ENCODE measurements at regions not wholly inside any gene's neighbourhood (a gene's known extent, or its start where the extent isn't known, plus 50 kb on each side); places are given as distances from the start of the nearest gene placed in this dataset.
"Not testable (repeated sequence)": the region's sequence is repeated elsewhere in the genome, so short reads cannot be mapped to it uniquely, and the experiment has no call there.

- H3K4me3 Mint-ChIP-seq (ENCODE audit: unreplicated experiment): no peak overlapping the region
- TF ChIP-seq CTCF (IDR thresholded peaks at IDR 0.05; ENCODE audit: unreplicated experiment): no peak
- no peaks in the 10 kb centered on the region for H3K9me3 Mint-ChIP-seq (ENCODE audit: unreplicated experiment)
- no peaks in the 10 kb centered on the region for H3K27me3 Mint-ChIP-seq (ENCODE audit: unreplicated experiment)
- H3K36me3 Mint-ChIP-seq (ENCODE audit: low read depth, unreplicated experiment): no peaks in the 10 kb centered on the region
- DNase-seq (ENCODE audit: low spot score): no peak
- peaks cover 7% of the 10 kb centered on the region for H3K4me1 Mint-ChIP-seq (ENCODE audit: unreplicated experiment)
- no peak overlapping the region for H3K27ac Mint-ChIP-seq (ENCODE audit: unreplicated experiment)
These were observed 281.5 kb downstream of the USP46 start for GRCh38 chr4:52377563-52377962.

GRCh38 chr4:52407545-52407944 is 251.6 kb downstream of the USP46 start:
- Mint-ChIP-seq H3K27me3 (ENCODE audit: unreplicated experiment) (peaks cover 6% of the 10 kb centered on the region), H3K4me3 (ENCODE audit: unreplicated experiment) (no peak overlapping the region), H3K27ac (ENCODE audit: unreplicated experiment) (peak overlapping the region; percentile 44), H3K4me1 (ENCODE audit: unreplicated experiment) (peaks cover 15% of the 10 kb centered on the region), H3K9me3 (ENCODE audit: unreplicated experiment) (peaks cover 18% of the 10 kb centered on the region), H3K36me3 (ENCODE audit: low read depth, unreplicated experiment) (peaks cover 24% of the 10 kb centered on the region)
- no peak for TF ChIP-seq CTCF (IDR thresholded peaks at IDR 0.05; ENCODE audit: unreplicated experiment)
- DNase-seq (ENCODE audit: low spot score): no peak

GRCh38 chr4:52408032-52408431 is 251.1 kb downstream of the USP46 start:
- H3K36me3 Mint-ChIP-seq (ENCODE audit: low read depth, unreplicated experiment): peaks cover 24% of the 10 kb centered on the region
- peak overlapping the region; percentile 44 for H3K27ac Mint-ChIP-seq (ENCODE audit: unreplicated experiment)
- DNase-seq (ENCODE audit: low spot score): no peak
- peaks cover 15% of the 10 kb centered on the region for H3K4me1 Mint-ChIP-seq (ENCODE audit: unreplicated experiment)
- TF ChIP-seq CTCF (IDR thresholded peaks at IDR 0.05; ENCODE audit: unreplicated experiment): no peak
- H3K9me3 Mint-ChIP-seq (ENCODE audit: unreplicated experiment): peaks cover 18% of the 10 kb centered on the region
- H3K4me3 Mint-ChIP-seq (ENCODE audit: unreplicated experiment): no peak overlapping the region
- peaks cover 6% of the 10 kb centered on the region for H3K27me3 Mint-ChIP-seq (ENCODE audit: unreplicated experiment)

- Mint-ChIP-seq H3K36me3 (ENCODE audit: low read depth, unreplicated experiment) (peaks cover 24% of the 10 kb centered on the region), H3K27me3 (ENCODE audit: unreplicated experiment) (peaks cover 6% of the 10 kb centered on the region), H3K4me1 (ENCODE audit: unreplicated experiment) (peaks cover 15% of the 10 kb centered on the region), H3K27ac (ENCODE audit: unreplicated experiment) (no peak overlapping the region), H3K4me3 (ENCODE audit: unreplicated experiment) (peak overlapping the region; percentile 73), H3K9me3 (ENCODE audit: unreplicated experiment) (peaks cover 18% of the 10 kb centered on the region)
- DNase-seq (ENCODE audit: low spot score): no peak
- TF ChIP-seq CTCF (IDR thresholded peaks at IDR 0.05; ENCODE audit: unreplicated experiment): no peak
These were observed 250.6 kb downstream of the USP46 start for GRCh38 chr4:52408471-52408870.

GRCh38 chr4:52409766-52410165 is 249.3 kb downstream of the USP46 start:
- not testable (repeated sequence) for H3K4me3 Mint-ChIP-seq (ENCODE audit: unreplicated experiment); H3K27ac Mint-ChIP-seq (ENCODE audit: unreplicated experiment); H3K27me3 Mint-ChIP-seq (ENCODE audit: unreplicated experiment); DNase-seq (ENCODE audit: low spot score)
- Mint-ChIP-seq H3K4me1 (ENCODE audit: unreplicated experiment) (peaks cover 15% of the 10 kb centered on the region), H3K9me3 (ENCODE audit: unreplicated experiment) (peaks cover 18% of the 10 kb centered on the region), H3K36me3 (ENCODE audit: low read depth, unreplicated experiment) (peaks cover 24% of the 10 kb centered on the region)

- no peak for DNase-seq (ENCODE audit: low spot score)
- TF ChIP-seq CTCF (IDR thresholded peaks at IDR 0.05; ENCODE audit: unreplicated experiment): no peak
- peaks cover 18% of the 10 kb centered on the region for H3K9me3 Mint-ChIP-seq (ENCODE audit: unreplicated experiment)
These were observed 248.1 kb downstream of the USP46 start for GRCh38 chr4:52410971-52411370.

More at GRCh38 chr4:52410971-52411370, 248.1 kb downstream of the USP46 start:
- Mint-ChIP-seq H3K4me3 (ENCODE audit: unreplicated experiment) (no peak overlapping the region), H3K27ac (ENCODE audit: unreplicated experiment) (no peak overlapping the region), H3K4me1 (ENCODE audit: unreplicated experiment) (peaks cover 15% of the 10 kb centered on the region), H3K36me3 (ENCODE audit: low read depth, unreplicated experiment) (peaks cover 22% of the 10 kb centered on the region), H3K27me3 (ENCODE audit: unreplicated experiment) (peaks cover 6% of the 10 kb centered on the region)

All from endothelial cell (in vitro differentiated cells).